ENCODE measurements at regions not wholly inside any gene's neighbourhood (a gene's known extent, or its start where the extent isn't known, plus 50 kb on each side); places are given as distances from the start of the nearest gene placed in this dataset.

DNA sequence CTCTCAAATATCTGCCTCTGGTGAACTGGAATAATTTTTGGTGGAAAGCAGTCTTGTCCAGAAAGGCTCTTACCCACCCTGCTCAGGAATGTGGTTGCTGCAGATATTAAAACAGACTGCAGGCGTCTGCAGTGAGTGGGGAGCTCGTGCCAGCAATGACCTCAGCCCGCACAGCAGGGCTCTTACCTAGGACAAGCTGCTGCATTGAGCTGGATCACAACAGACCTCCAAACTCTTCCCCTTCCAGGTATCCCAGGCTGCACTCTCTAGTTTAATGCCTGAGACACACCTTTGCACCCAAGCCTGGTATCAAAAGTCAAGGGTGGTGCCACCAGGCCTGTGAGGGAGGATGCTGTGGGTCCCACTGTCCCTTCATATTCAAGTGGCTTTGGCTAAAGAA lies 69.7 kb upstream of the CDON start:
- TF ChIP-seq, protein P1, sequence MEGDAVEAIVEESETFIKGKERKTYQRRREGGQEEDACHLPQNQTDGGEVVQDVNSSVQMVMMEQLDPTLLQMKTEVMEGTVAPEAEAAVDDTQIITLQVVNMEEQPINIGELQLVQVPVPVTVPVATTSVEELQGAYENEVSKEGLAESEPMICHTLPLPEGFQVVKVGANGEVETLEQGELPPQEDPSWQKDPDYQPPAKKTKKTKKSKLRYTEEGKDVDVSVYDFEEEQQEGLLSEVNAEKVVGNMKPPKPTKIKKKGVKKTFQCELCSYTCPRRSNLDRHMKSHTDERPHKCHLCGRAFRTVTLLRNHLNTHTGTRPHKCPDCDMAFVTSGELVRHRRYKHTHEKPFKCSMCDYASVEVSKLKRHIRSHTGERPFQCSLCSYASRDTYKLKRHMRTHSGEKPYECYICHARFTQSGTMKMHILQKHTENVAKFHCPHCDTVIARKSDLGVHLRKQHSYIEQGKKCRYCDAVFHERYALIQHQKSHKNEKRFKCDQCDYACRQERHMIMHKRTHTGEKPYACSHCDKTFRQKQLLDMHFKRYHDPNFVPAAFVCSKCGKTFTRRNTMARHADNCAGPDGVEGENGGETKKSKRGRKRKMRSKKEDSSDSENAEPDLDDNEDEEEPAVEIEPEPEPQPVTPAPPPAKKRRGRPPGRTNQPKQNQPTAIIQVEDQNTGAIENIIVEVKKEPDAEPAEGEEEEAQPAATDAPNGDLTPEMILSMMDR (conservative IDR thresholded peaks at IDR 0.05 in 1 of 2, IDR thresholded peaks at IDR 0.05 in 1 of 2; ENCODE audit: low read depth in 1 of 2, low read length in 2 of 2), result no peak
- TF ChIP-seq EZH2 (IDR thresholded peaks at IDR 0.05; ENCODE audit: low read length, missing control alignments), result no peak

Data from fibroblast of lung (primary cell).